Endothelial cell of umbilical vein (primary cell): ENCODE measurements at regions not wholly inside any gene's neighbourhood (a gene's known extent, or its start where the extent isn't known, plus 50 kb on each side); places are given as distances from the start of the nearest gene placed in this dataset.

ENCODE experiments used
- BruUV-seq: library from RNA; stranded (reverse); fragments of 400-500 nt; replicated peaks from 2 replicates; lab custom pipeline; 2021; lab: Mats Ljungman, UMichigan
- CTCF ChIA-PET: fragments of 300-600, 350-600 bp; sonication (Branson Sonifier 250); formaldehyde crosslinking; loops from one replicate; lab custom pipeline; 2021; ENCODE audit warnings: antibody characterized with exemption, inconsistent platforms; lab: Charles Lee
- POLR2A ChIA-PET: fragments of 300-600, 350-600 bp; sonication (Branson Sonifier 250); formaldehyde crosslinking; loops from one replicate; lab custom pipeline; 2021; ENCODE audit warnings: antibody characterized with exemption, inconsistent platforms; lab: Charles Lee
- DNase-seq: peaks from one replicate; pipeline ENCODE4 v3.0.0-alpha.2; 2011; ENCODE audit warnings: low read depth, low spot score
- FAIRE-seq: peaks from 2 replicates; lab custom pipeline; 2011; peaks lifted over from hg19 to GRCh38; lab: Jason Lieb, UNC
- H2AFZ ChIP-seq: 2 replicates; pipeline ENCODE4 v1.6.0; 2012; ENCODE audit warnings: low read depth, low read length, control low read depth, inconsistent platforms
- H3K27ac ChIP-seq: 2 replicates; pipeline ENCODE4 v1.5.1; 2011; ENCODE audit warnings: low read depth, mild to moderate bottlenecking, control low read depth, low read length, moderate library complexity; ENCODE audit not compliant: insufficient read depth
- H3K27me3 ChIP-seq, 2 experiments: 2 replicates each; pipeline versions ENCODE4 v1.6.0 to v1.6.1; 2011; ENCODE audit warnings: low read length in 2 of 2, mixed read lengths in 1 of 2; ENCODE audit not compliant: control insufficient read depth in 2 of 2, insufficient read depth in 2 of 2
- H3K36me3 ChIP-seq, 2 experiments: 2 replicates in 1 of 2; 3 replicates in 1 of 2; pipeline ENCODE4 v1.5.1; 2011; ENCODE audit warnings: low read length in 2 of 2, mild to moderate bottlenecking in 1 of 2, moderate library complexity in 1 of 2; ENCODE audit not compliant: control insufficient read depth in 2 of 2, insufficient read depth in 2 of 2; ENCODE audit errors: extremely low read depth in 1 of 2
- H3K4me1 ChIP-seq: 3 replicates; pipeline ENCODE4 v1.5.1; 2011; ENCODE audit warnings: mild to moderate bottlenecking, low read length; ENCODE audit not compliant: control insufficient read depth, insufficient read depth; ENCODE audit errors: extremely low read depth
- H3K4me2 ChIP-seq: 2 replicates; pipeline ENCODE4 v1.6.1; 2011; ENCODE audit warnings: low read length, control low read depth, mixed read lengths; ENCODE audit not compliant: insufficient read depth
- H3K4me3 ChIP-seq, 3 experiments: fragments of 200-600 bp in 1 of 3; sonication (generic), shearing (Covaris generic) in 1 of 3; replicated peaks in 1 of 3; 2 replicates each; pipeline ENCODE4 v1.5.1; 2011 to 2016; ENCODE audit warnings: control low read depth in 3 of 3, low read length in 3 of 3, mild to moderate bottlenecking in 2 of 3, inconsistent platforms in 1 of 3, low read depth in 1 of 3, moderate library complexity in 1 of 3; ENCODE audit not compliant: insufficient read depth in 1 of 3
- H3K79me2 ChIP-seq: 2 replicates; pipeline ENCODE4 v1.6.0; 2012; ENCODE audit warnings: low read length, inconsistent platforms; ENCODE audit not compliant: control insufficient read depth, insufficient read depth
- H3K9ac ChIP-seq: replicated peaks from 2 replicates; pipeline ENCODE3; 2011; ENCODE audit warnings: low read length, control low read depth; ENCODE audit not compliant: insufficient read depth; ENCODE audit errors: extremely low read depth
- H3K9me1 ChIP-seq: replicated peaks from 3 replicates; pipeline ENCODE4 v1.6.0; 2011; ENCODE audit warnings: mild to moderate bottlenecking, low read length; ENCODE audit not compliant: control insufficient read depth, insufficient read depth; ENCODE audit errors: extremely low read depth
- H3K9me3 ChIP-seq: replicated peaks from 2 replicates; pipeline ENCODE4 v1.5.1; 2012; ENCODE audit warnings: low read length, inconsistent platforms; ENCODE audit not compliant: control insufficient read depth, insufficient read depth
- H4K20me1 ChIP-seq: replicated peaks from 2 replicates; pipeline ENCODE3; 2011; ENCODE audit warnings: mild to moderate bottlenecking, low read length; ENCODE audit not compliant: control insufficient read depth, insufficient read depth; ENCODE audit errors: extremely low read depth
- CTCF ChIP-seq, 2 donors: IDR thresholded peaks; 1 replicate in 1 of 2; 2 replicates in 1 of 2; pipeline ENCODE4 v1.5.1; 2011; ENCODE audit warnings: low read length in 2 of 2, mild to moderate bottlenecking in 2 of 2, moderate library complexity in 2 of 2, control low read depth in 1 of 2, inconsistent platforms in 1 of 2, low read depth in 1 of 2; ENCODE audit not compliant: insufficient read depth in 1 of 2; ENCODE audit errors: extremely low read depth in 1 of 2
- EZH2 ChIP-seq: IDR thresholded peaks from 2 replicates; pipeline ENCODE4 v1.6.1; 2012; ENCODE audit warnings: borderline replicate concordance, low read depth, mild to moderate bottlenecking, moderate library complexity, low read length, inconsistent platforms; ENCODE audit not compliant: severe bottlenecking
- FOS ChIP-seq: IDR thresholded peaks from 2 replicates; pipeline ENCODE4 v1.6.1; 2011; ENCODE audit warnings: mild to moderate bottlenecking, low read length, moderate library complexity, borderline replicate concordance; ENCODE audit not compliant: insufficient read depth
- GATA2 ChIP-seq: IDR thresholded peaks from 2 replicates; pipeline ENCODE4 v1.7.0; 2011; ENCODE audit warnings: low read depth, mild to moderate bottlenecking, moderate library complexity, mixed read lengths, low read length; ENCODE audit not compliant: insufficient read length, insufficient read depth
- JUN ChIP-seq: IDR thresholded peaks from 2 replicates; pipeline ENCODE4 v1.6.1; 2011; ENCODE audit warnings: borderline replicate concordance, low read depth; ENCODE audit not compliant: insufficient read length, insufficient read depth
- MYC ChIP-seq: IDR thresholded peaks from one replicate; pipeline ENCODE4 v1.6.1; 2011; ENCODE audit warnings: mild to moderate bottlenecking, low read depth, low read length
- POLR2A ChIP-seq: IDR thresholded peaks from 2 replicates; pipeline ENCODE4 v1.6.1; 2012; ENCODE audit warnings: low read depth, mild to moderate bottlenecking, control low read depth, low read length
- POLR2AphosphoS5 ChIP-seq: IDR thresholded peaks from 2 replicates; pipeline ENCODE4 v1.6.1; 2012; ENCODE audit warnings: low read depth, mild to moderate bottlenecking, control low read depth, low read length, moderate library complexity; ENCODE audit not compliant: insufficient read depth
- dilution Hi-C: fragments of 300-500 bp; cut with MboI; formaldehyde crosslinking; loops from one replicate; pipeline ENCODE4 v1.15.0; 2019; ENCODE audit warnings: low sequenced_read_pairs; ENCODE audit not compliant: extremely low pct_ligation_motif_present
- intact Hi-C: fragments of 100-400 bp; cut with micrococcal nuclease; formaldehyde crosslinking; loops from one replicate; pipeline ENCODE4 v1.10.0; 2022
- TF ChIP-seq, protein P1 (sequence below): IDR thresholded peaks from 2 replicates; pipeline ENCODE4 v1.6.1; 2011; ENCODE audit not compliant: insufficient read depth, insufficient read length

GRCh38 chr5:54852007-54852406 lies 133.4 kb downstream of the ESM1 start:
- Histone ChIP-seq H4K20me1 (no peaks in the 10 kb centered on the region), H3K36me3 (no peaks in the 10 kb centered on the region), H3K27me3 (peaks cover 0 to 4% of the 10 kb centered on the region in 2 experiments), H3K27ac (no peak overlapping the region), H3K79me2 (no peaks in the 10 kb centered on the region), H3K9ac (no peak overlapping the region), H3K9me1 (no peaks in the 10 kb centered on the region), H3K4me1 (no peaks in the 10 kb centered on the region), H3K4me3 (no peak overlapping the region), H3K4me2 (no peak overlapping the region), H3K9me3 (no peaks in the 10 kb centered on the region), H2AFZ (no peak overlapping the region)
- intact Hi-C loops (no loop called here), dilution Hi-C loops (no loop called here)
- ChIA-PET CTCF (interaction anchor here (0.6 to 4.9 kb wide), 8 partner anchors 12 to 362 kb away, joined by 3 to 25 read pairs (median 4); partner anchors contain the start of gene GPX8), POLR2A (no interaction called here)
- FAIRE-seq (no peak), DNase-seq (no peak)
- no TSS peak for BruUV-seq
- TF ChIP-seq, protein P1, sequence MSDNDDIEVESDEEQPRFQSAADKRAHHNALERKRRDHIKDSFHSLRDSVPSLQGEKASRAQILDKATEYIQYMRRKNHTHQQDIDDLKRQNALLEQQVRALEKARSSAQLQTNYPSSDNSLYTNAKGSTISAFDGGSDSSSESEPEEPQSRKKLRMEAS, result no peak
- TF ChIP-seq GATA2 (no peak), POLR2A (no peak), JUN (no peak), MYC (no peak)

DNA sequence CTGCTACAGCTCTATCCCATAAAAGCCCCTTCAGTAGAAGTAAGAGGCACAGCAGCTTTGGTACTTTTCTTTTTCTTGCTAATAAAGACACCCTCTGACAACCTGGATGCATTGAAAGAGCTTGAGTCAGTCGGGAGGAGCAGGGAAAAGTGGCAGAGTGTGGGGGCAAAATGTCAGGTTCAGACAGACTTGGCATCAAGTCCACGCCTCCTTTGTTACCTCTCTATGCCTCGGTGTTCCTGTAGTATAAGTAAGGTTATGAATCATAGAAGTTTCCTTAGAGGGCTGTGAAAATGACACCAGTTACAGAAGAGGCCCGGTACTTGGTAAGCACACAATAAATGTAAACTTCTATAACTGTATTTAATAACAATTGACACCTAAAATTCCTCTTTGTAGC lies 133.9 kb downstream of the ESM1 start:
- TF ChIP-seq FOS (no peak), GATA2 (no peak), MYC (no peak), POLR2A (no peak), JUN (no peak), EZH2 (no peak), CTCF (IDR thresholded peaks at IDR 0.05; ENCODE audit: extremely low read depth in 1 of 2, insufficient read depth in 1 of 2, low read depth in 1 of 2, low read length in 2 of 2) (no peak), POLR2AphosphoS5 (no peak)
- TF ChIP-seq, protein P1, result no peak
- dilution Hi-C loops (no loop called here), intact Hi-C loops (loop anchor here (2.0 kb wide), 1 partner anchor 53 kb away; no protein-coding TSS in a partner anchor)
- Histone ChIP-seq H2AFZ (no peak overlapping the region), H3K9me3 (no peaks in the 10 kb centered on the region), H3K9me1 (no peaks in the 10 kb centered on the region), H3K9ac (no peak overlapping the region), H3K4me3 (no peak overlapping the region), H3K27me3 (peaks cover 0 to 4% of the 10 kb centered on the region in 2 experiments), H3K36me3 (no peaks in the 10 kb centered on the region), H3K79me2 (no peaks in the 10 kb centered on the region), H3K4me2 (no peak overlapping the region), H4K20me1 (no peaks in the 10 kb centered on the region), H3K4me1 (no peaks in the 10 kb centered on the region), H3K27ac (no peak overlapping the region)
- BruUV-seq, result no TSS peak
- CTCF ChIA-PET, result interaction anchor here (0.6 to 4.9 kb wide), 7 partner anchors 13 to 362 kb away, joined by 3 to 25 read pairs (median 7); partner anchors contain the start of gene GPX8
- DNase-seq (no peak), FAIRE-seq (no peak)
- POLR2A ChIA-PET, result no interaction called here
